ENCODE measurements at regions not wholly inside any gene's neighbourhood (a gene's known extent, or its start where the extent isn't known, plus 50 kb on each side); places are given as distances from the start of the nearest gene placed in this dataset.

- TF ChIP-seq POLR2AphosphoS5 (IDR thresholded peaks at IDR 0.05; ENCODE audit: control insufficient read depth, insufficient read depth, low read depth, low read length) = no peak
- no peak for TF ChIP-seq USF1 (CRISPR knock-in tag; IDR thresholded peaks at IDR 0.05)
- TF ChIP-seq EZH2 (IDR thresholded peaks at IDR 0.05; ENCODE audit: borderline replicate concordance, low read depth, low read length) = no peak
- TF ChIP-seq HDAC1 (IDR thresholded peaks at IDR 0.05) = no peak
- no peak for TF ChIP-seq HMGXB4 (CRISPR knock-in tag; IDR thresholded peaks at IDR 0.05)
- TF ChIP-seq CTCF (IDR thresholded peaks at IDR 0.05 in 2 of 3, conservative IDR thresholded peaks at IDR 0.05 in 1 of 3; ENCODE audit: insufficient read depth in 2 of 3, low read depth in 1 of 3, low read length in 3 of 3) = no peak
Measured at GRCh38 chr11:96865020-96865419, 475.2 kb downstream of the JRKL start.

All from K562 (cell line).